CD14-positive monocyte (primary cell): ENCODE measurements at regions not wholly inside any gene's neighbourhood (a gene's known extent, or its start where the extent isn't known, plus 50 kb on each side); places are given as distances from the start of the nearest gene placed in this dataset.

Experiments used
- DNase-seq, 3 donors: peaks; one replicate each; pipeline ENCODE4 v3.0.0-alpha.2; 2011 to 2022
- H2AFZ ChIP-seq: 2 replicates; pipeline ENCODE4 v1.6.0; 2012; ENCODE audit warnings: mild to moderate bottlenecking, low read depth, low read length, inconsistent platforms; ENCODE audit not compliant: insufficient read depth, poor library complexity, severe bottlenecking
- H3K27ac ChIP-seq, 2 donors: 1 replicate in 1 of 2; 2 replicates in 1 of 2; pipeline ENCODE4 v1.5.1; 2012 to 2013; ENCODE audit warnings: low read length in 2 of 2, control low read depth in 1 of 2, inconsistent platforms in 1 of 2, low read depth in 1 of 2, mild to moderate bottlenecking in 1 of 2
- H3K27me3 ChIP-seq, 2 donors: one replicate each; pipeline versions ENCODE4 v1.6.0 to v1.6.1; 2011 to 2013; ENCODE audit warnings: low read length in 2 of 2; ENCODE audit not compliant: control insufficient read depth in 2 of 2, insufficient read depth in 2 of 2
- H3K36me3 ChIP-seq, 2 donors: replicated peaks in 1 of 2; 1 replicate in 1 of 2; 2 replicates in 1 of 2; pipeline versions ENCODE4 v1.5.1 to v1.6.1; 2012 to 2013; ENCODE audit warnings: low read length in 2 of 2, control low read depth in 1 of 2, inconsistent platforms in 1 of 2, mild to moderate bottlenecking in 1 of 2; ENCODE audit not compliant: insufficient read depth in 2 of 2, control insufficient read depth in 1 of 2
- H3K4me1 ChIP-seq, 2 donors: 1 replicate in 1 of 2; 2 replicates in 1 of 2; pipeline versions ENCODE4 v1.5.1 to v1.6.1; 2012 to 2013; ENCODE audit warnings: low read length in 2 of 2, control low read depth in 1 of 2, inconsistent platforms in 1 of 2, mild to moderate bottlenecking in 1 of 2, moderate library complexity in 1 of 2; ENCODE audit not compliant: insufficient read depth in 2 of 2, control insufficient read depth in 1 of 2
- H3K4me2 ChIP-seq: replicated peaks from 2 replicates; pipeline ENCODE3; 2012; ENCODE audit warnings: low read length, moderate library complexity, mild to moderate bottlenecking; ENCODE audit not compliant: poor library complexity, severe bottlenecking; ENCODE audit errors: extremely low read depth
- H3K4me3 ChIP-seq, 3 experiments: fragments of 200-600 bp in 1 of 3; sonication (generic) in 1 of 3; replicated peaks in 1 of 3; 1 replicate in 2 of 3; 2 replicates in 1 of 3; pipeline ENCODE4 v1.5.1; 2011 to 2013; ENCODE audit warnings: low read length in 3 of 3, mild to moderate bottlenecking in 3 of 3, control low read depth in 2 of 3, low read depth in 2 of 3, inconsistent platforms in 1 of 3, moderate library complexity in 1 of 3
- H3K79me2 ChIP-seq: 2 replicates; pipeline ENCODE4 v1.6.0; 2012; ENCODE audit warnings: mild to moderate bottlenecking, control low read depth, inconsistent platforms, low read length, moderate library complexity; ENCODE audit not compliant: insufficient read depth
- H3K9ac ChIP-seq: 2 replicates; pipeline ENCODE4 v1.6.0; 2017; ENCODE audit warnings: low read length, mild to moderate bottlenecking; ENCODE audit not compliant: insufficient read depth, poor library complexity, severe bottlenecking
- H3K9me3 ChIP-seq, 2 donors: replicated peaks in 1 of 2; 1 replicate in 1 of 2; 2 replicates in 1 of 2; pipeline versions ENCODE4 v1.5.1 to v1.6.1; 2012 to 2013; ENCODE audit warnings: low read length in 2 of 2, control low read depth in 1 of 2; ENCODE audit not compliant: control insufficient read depth in 1 of 2, insufficient read depth in 1 of 2
- H4K20me1 ChIP-seq: 2 replicates; pipeline ENCODE4 v1.6.0; 2012; ENCODE audit warnings: mild to moderate bottlenecking, low read length, control low read depth, moderate library complexity; ENCODE audit not compliant: insufficient read depth
- H3K27ac Mint-ChIP-seq, 7 donors: one replicate each; pipeline ENCODE4 v1.8.0; 2020; ENCODE audit warnings: mild to moderate bottlenecking in 7 of 7, mixed read lengths in 7 of 7, moderate library complexity in 6 of 7, inconsistent platforms in 2 of 7
- H3K27me3 Mint-ChIP-seq, 3 donors: one replicate each; pipeline ENCODE4 v1.8.0; 2021 to 2022; ENCODE audit warnings: low read depth in 3 of 3, mild to moderate bottlenecking in 3 of 3, mixed read lengths in 3 of 3, moderate library complexity in 3 of 3, inconsistent platforms in 1 of 3
- H3K36me3 Mint-ChIP-seq, 2 donors: one replicate each; pipeline ENCODE4 v1.8.0; 2020; ENCODE audit warnings: mixed read lengths in 2 of 2, inconsistent platforms in 1 of 2, mild to moderate bottlenecking in 1 of 2
- H3K4me1 Mint-ChIP-seq: one replicate; pipeline ENCODE4 v1.8.0; 2020; ENCODE audit warnings: mild to moderate bottlenecking, mixed read lengths
- H3K4me3 Mint-ChIP-seq, 2 donors: one replicate each; pipeline ENCODE4 v1.8.0; 2020; ENCODE audit warnings: mild to moderate bottlenecking in 2 of 2, mixed read lengths in 2 of 2, moderate library complexity in 1 of 2
- H3K9me3 Mint-ChIP-seq, 7 donors: one replicate each; pipeline ENCODE4 v1.8.0; 2020 to 2022; ENCODE audit warnings: mixed read lengths in 7 of 7, mild to moderate bottlenecking in 6 of 7, moderate library complexity in 6 of 7, inconsistent platforms in 2 of 7
- WGBS: methylation state at CpG from one replicate; pipeline ENCODE4 v1.1.5; 2013; ENCODE audit warnings: missing lambda C conversion rate; ENCODE audit not compliant: insufficient coverage; 5-methylcytosine and 5-hydroxymethylcytosine counted together
- intact Hi-C, 2 donors: fragments of 100-400 bp; cut with micrococcal nuclease; formaldehyde crosslinking; loops; one replicate each; pipeline versions ENCODE4 v1.15.0 to v1.15.1; 2023
- TF ChIP-seq, protein P1 (sequence below): fragments of 200-600 bp; IDR thresholded peaks from one replicate; pipeline ENCODE4 v1.8.0; 2022; ENCODE audit warnings: antibody characterized with exemption, mild to moderate bottlenecking

- Histone ChIP-seq H3K4me2 (no peak overlapping the region), H3K79me2 (no peaks in the 10 kb centered on the region), H4K20me1 (no peaks in the 10 kb centered on the region), H3K4me1 (no peaks in the 10 kb centered on the region), H2AFZ (no peak overlapping the region), H3K9me3 (no peaks in the 10 kb centered on the region), H3K4me3 (no peak overlapping the region), H3K9ac (no peak overlapping the region), H3K36me3 (no peaks in the 10 kb centered on the region), H3K27me3 (no peaks in the 10 kb centered on the region), H3K27ac (no peak overlapping the region)
- intact Hi-C loops = no loop called here
- no peak overlapping the region for H3K27ac Mint-ChIP-seq
- peaks cover 0 to 5% (median 0%) of the 10 kb centered on the region in 7 donors for H3K9me3 Mint-ChIP-seq
- no peak overlapping the region for H3K4me3 Mint-ChIP-seq
- TF ChIP-seq, protein P1, sequence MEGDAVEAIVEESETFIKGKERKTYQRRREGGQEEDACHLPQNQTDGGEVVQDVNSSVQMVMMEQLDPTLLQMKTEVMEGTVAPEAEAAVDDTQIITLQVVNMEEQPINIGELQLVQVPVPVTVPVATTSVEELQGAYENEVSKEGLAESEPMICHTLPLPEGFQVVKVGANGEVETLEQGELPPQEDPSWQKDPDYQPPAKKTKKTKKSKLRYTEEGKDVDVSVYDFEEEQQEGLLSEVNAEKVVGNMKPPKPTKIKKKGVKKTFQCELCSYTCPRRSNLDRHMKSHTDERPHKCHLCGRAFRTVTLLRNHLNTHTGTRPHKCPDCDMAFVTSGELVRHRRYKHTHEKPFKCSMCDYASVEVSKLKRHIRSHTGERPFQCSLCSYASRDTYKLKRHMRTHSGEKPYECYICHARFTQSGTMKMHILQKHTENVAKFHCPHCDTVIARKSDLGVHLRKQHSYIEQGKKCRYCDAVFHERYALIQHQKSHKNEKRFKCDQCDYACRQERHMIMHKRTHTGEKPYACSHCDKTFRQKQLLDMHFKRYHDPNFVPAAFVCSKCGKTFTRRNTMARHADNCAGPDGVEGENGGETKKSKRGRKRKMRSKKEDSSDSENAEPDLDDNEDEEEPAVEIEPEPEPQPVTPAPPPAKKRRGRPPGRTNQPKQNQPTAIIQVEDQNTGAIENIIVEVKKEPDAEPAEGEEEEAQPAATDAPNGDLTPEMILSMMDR = no peak
- no peaks in the 10 kb centered on the region for H3K36me3 Mint-ChIP-seq
- DNase-seq = no peak
- no peaks in the 10 kb centered on the region for H3K4me1 Mint-ChIP-seq
- WGBS = 100% methylated on average over 5 of the region's 9 CpGs
- no peaks in the 10 kb centered on the region for H3K27me3 Mint-ChIP-seq
Observed at GRCh38 chr2:164127971-164128527, 392.2 kb upstream of the FIGN start.

- no peaks in the 10 kb centered on the region for H3K36me3 ChIP-seq
- no peaks in the 10 kb centered on the region for H3K27me3 ChIP-seq
- H4K20me1 ChIP-seq = no peaks in the 10 kb centered on the region
- no peaks in the 10 kb centered on the region for H3K9me3 ChIP-seq
- H3K79me2 ChIP-seq = no peaks in the 10 kb centered on the region
- H3K27me3 Mint-ChIP-seq = no peaks in the 10 kb centered on the region
- H3K4me2 ChIP-seq = no peak overlapping the region
- no peak overlapping the region for H3K27ac Mint-ChIP-seq
- no CpG with 5 or more reads among the region's 7 CpGs for WGBS
- H3K4me3 Mint-ChIP-seq = no peak overlapping the region
- no peaks in the 10 kb centered on the region for H3K36me3 Mint-ChIP-seq
- H2AFZ ChIP-seq = no peak overlapping the region
- H3K4me1 Mint-ChIP-seq = no peaks in the 10 kb centered on the region
- H3K27ac ChIP-seq = no peak overlapping the region
- TF ChIP-seq, protein P1 = no peak
- intact Hi-C loops = no loop called here
- no peaks in the 10 kb centered on the region for H3K4me1 ChIP-seq
- no peak for DNase-seq
- H3K4me3 ChIP-seq = no peak overlapping the region
- H3K9ac ChIP-seq = no peak overlapping the region
- H3K9me3 Mint-ChIP-seq = peaks cover 0 to 5% (median 0%) of the 10 kb centered on the region in 7 donors
Observed at GRCh38 chr2:164126960-164127660, 391.3 kb upstream of the FIGN start.
